Ectodermal cell (in vitro differentiated cells): ENCODE measurements at regions not wholly inside any gene's neighbourhood (a gene's known extent, or its start where the extent isn't known, plus 50 kb on each side); places are given as distances from the start of the nearest gene placed in this dataset.
"Not testable (repeated sequence)": the region's sequence is repeated elsewhere in the genome, so short reads cannot be mapped to it uniquely, and the experiment has no call there.

ENCODE experiments used
- H3K27ac ChIP-seq: 2 replicates; pipeline ENCODE4 v1.7.0; 2013; ENCODE audit warnings: mild to moderate bottlenecking, low read depth, low read length; ENCODE audit not compliant: insufficient read depth, poor library complexity, severe bottlenecking
- H3K27me3 ChIP-seq: 2 replicates; pipeline ENCODE4 v1.7.0; 2013; ENCODE audit warnings: mild to moderate bottlenecking, low read length; ENCODE audit not compliant: insufficient read depth, control insufficient read depth, poor library complexity, severe bottlenecking
- H3K36me3 ChIP-seq: one replicate; pipeline ENCODE4 v1.7.0; 2013; ENCODE audit warnings: low read length; ENCODE audit not compliant: control insufficient read depth, insufficient read depth
- H3K4me1 ChIP-seq: one replicate; pipeline ENCODE4 v1.7.0; 2013; ENCODE audit warnings: low read length; ENCODE audit not compliant: control insufficient read depth, insufficient read depth
- H3K4me3 ChIP-seq: 2 replicates; pipeline ENCODE4 v1.7.0; 2013; ENCODE audit warnings: low read depth, low read length, control low read depth; ENCODE audit not compliant: insufficient read depth
- H3K9me3 ChIP-seq: 2 replicates; pipeline ENCODE4 v1.7.0; 2013; ENCODE audit warnings: mild to moderate bottlenecking, low read length, moderate library complexity; ENCODE audit not compliant: control insufficient read depth
- WGBS, 2 experiments: methylation state at CpG; one replicate each; pipeline ENCODE4 v1.1.7; 2013; ENCODE audit warnings: missing lambda C conversion rate in 2 of 2; 5-methylcytosine and 5-hydroxymethylcytosine counted together

- no peaks in the 10 kb centered on the region for H3K36me3 ChIP-seq
- no peaks in the 10 kb centered on the region for H3K27me3 ChIP-seq
- no peaks in the 10 kb centered on the region for H3K4me1 ChIP-seq
- H3K27ac ChIP-seq = no peak overlapping the region
- H3K4me3 ChIP-seq = no peak overlapping the region
- H3K9me3 ChIP-seq = no peaks in the 10 kb centered on the region
- WGBS, 2 experiments = 92% methylated on average over 2 of the region's 2 CpGs
Measured at GRCh38 chr10:60527676-60528075, 138.0 kb upstream of the ANK3 start.

DNA sequence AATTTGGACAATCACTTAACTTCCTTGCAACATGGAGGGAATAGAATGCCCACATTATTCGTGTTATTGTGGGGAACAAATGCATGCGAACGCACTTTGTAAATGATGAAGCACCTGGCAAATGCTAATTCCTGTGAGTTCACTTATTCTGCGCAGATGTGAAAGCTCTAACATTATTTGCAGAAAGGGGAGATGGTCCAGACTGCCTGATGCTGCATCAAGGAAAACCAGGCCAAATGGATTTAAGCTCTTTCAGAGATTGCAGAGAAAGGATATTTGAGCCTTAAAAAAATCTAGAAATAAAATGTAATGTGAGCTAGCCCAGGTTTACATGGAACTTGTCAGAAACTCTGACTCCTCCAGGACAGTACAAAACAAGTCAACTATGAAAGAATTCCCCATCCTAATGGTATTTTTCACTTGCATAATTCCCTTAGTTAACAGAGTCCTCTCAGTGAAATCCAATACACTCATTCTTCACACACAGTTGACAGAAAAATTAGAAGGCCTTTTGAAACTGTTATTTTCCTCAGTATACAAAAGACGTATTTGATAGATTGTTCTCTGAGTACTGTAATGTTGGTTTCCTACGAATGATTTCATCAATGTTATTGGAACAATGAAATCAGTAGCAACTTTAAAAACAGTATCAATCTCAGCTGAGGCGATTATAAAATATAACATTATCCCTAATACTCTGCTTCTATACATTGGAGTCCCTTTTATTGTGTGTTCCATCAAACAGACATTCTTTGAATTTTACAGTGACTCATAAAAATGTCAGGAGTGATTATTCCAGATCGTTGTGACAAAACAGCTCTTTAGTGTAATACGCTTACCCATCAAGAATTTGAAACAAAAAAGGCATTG is 136.3 kb upstream of the ANK3 start:
- Histone ChIP-seq H3K4me1 (no peaks in the 10 kb centered on the region), H3K9me3 (no peaks in the 10 kb centered on the region), H3K27me3 (no peaks in the 10 kb centered on the region), H3K27ac (no peak overlapping the region), H3K4me3 (no peak overlapping the region), H3K36me3 (no peaks in the 10 kb centered on the region)
- 80 to 82% methylated on average over 7 to 9 of the region's 9 CpGs for WGBS, 2 experiments

GRCh38 chr10:60524541-60524940 is 134.9 kb upstream of the ANK3 start:
- Histone ChIP-seq H3K27me3 (no peaks in the 10 kb centered on the region), H3K36me3 (no peaks in the 10 kb centered on the region), H3K4me1 (no peaks in the 10 kb centered on the region), H3K4me3 (no peak overlapping the region), H3K27ac (no peak overlapping the region), H3K9me3 (no peaks in the 10 kb centered on the region)
- WGBS, 2 experiments = 96 to 97% methylated on average over 4 of the region's 4 CpGs

DNA sequence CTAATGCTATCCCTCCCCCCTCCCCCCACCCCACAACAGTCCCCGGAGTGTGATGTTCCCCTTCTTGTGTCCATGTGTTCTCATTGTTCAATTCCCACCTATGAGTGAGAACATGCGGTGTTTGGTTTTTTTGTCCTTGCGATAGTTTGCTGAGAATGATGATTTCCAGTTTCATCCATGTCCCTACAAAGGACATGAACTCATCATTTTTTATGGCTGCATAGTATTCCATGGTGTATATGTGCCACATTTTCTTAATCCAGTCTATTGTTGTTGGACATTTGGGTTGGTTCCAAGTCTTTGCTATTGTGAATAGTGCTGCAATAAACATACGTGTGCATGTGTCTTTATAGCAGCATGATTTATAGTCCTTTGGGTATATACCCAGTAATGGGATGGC is 133.7 kb upstream of the ANK3 start:
- H3K4me1 ChIP-seq, H3K9me3 ChIP-seq, H3K27me3 ChIP-seq, H3K4me3 ChIP-seq, H3K27ac ChIP-seq, H3K36me3 ChIP-seq: not testable (repeated sequence)
- no CpG with 5 or more reads among the region's 4 CpGs for WGBS, 2 experiments

DNA sequence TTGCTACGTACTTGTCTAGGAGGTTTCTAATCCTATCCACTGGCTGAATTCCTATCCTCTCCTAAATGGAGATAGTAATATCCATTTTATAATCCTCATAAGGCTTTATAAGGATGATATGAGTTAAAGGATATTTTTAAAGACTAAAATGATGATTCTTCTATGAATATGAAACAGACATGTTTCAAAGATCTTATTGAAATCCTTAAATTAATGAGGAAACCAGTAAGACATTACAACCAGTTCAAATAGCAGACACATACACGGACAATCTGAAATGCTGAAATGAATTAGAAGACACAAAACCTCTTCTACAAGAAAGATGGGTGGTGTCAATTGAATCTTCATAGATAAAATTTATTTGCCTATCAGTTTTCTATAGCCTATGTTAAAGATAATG is 132.9 kb upstream of the ANK3 start:
- Histone ChIP-seq H3K27me3 (no peaks in the 10 kb centered on the region), H3K27ac (no peak overlapping the region), H3K4me3 (no peak overlapping the region), H3K4me1 (no peaks in the 10 kb centered on the region), H3K36me3 (no peaks in the 10 kb centered on the region), H3K9me3 (no peaks in the 10 kb centered on the region)
- WGBS, 2 experiments = 77 to 88% methylated on average over 1 to 2 of the region's 2 CpGs

- Histone ChIP-seq H3K4me3 (no peak overlapping the region), H3K9me3 (no peaks in the 10 kb centered on the region), H3K27ac (no peak overlapping the region), H3K27me3 (no peaks in the 10 kb centered on the region), H3K4me1 (no peaks in the 10 kb centered on the region), H3K36me3 (no peaks in the 10 kb centered on the region)
- WGBS, 2 experiments = 47 to 49% methylated on average over 3 of the region's 3 CpGs
Measured at GRCh38 chr10:60521974-60522405, 132.3 kb upstream of the ANK3 start.

GRCh38 chr10:60518745-60519144 is 129.1 kb upstream of the ANK3 start:
- Histone ChIP-seq H3K9me3 (no peaks in the 10 kb centered on the region), H3K27me3 (no peaks in the 10 kb centered on the region), H3K4me1 (no peaks in the 10 kb centered on the region), H3K36me3 (no peaks in the 10 kb centered on the region), H3K4me3 (no peak overlapping the region), H3K27ac (no peak overlapping the region)
- 92% methylated on average over 4 of the region's 4 CpGs for WGBS, 2 experiments

GRCh38 chr10:60517805-60518204 is 128.1 kb upstream of the ANK3 start:
- no peaks in the 10 kb centered on the region for H3K27me3 ChIP-seq
- H3K4me3 ChIP-seq = no peak overlapping the region
- H3K36me3 ChIP-seq = no peaks in the 10 kb centered on the region
- no peaks in the 10 kb centered on the region for H3K4me1 ChIP-seq
- H3K27ac ChIP-seq = no peak overlapping the region
- 95 to 97% methylated on average over 3 of the region's 3 CpGs for WGBS, 2 experiments
- no peaks in the 10 kb centered on the region for H3K9me3 ChIP-seq

- H3K27ac ChIP-seq = no peak overlapping the region
- H3K9me3 ChIP-seq = no peaks in the 10 kb centered on the region
- no peaks in the 10 kb centered on the region for H3K27me3 ChIP-seq
- H3K4me3 ChIP-seq = no peak overlapping the region
- no peaks in the 10 kb centered on the region for H3K36me3 ChIP-seq
- H3K4me1 ChIP-seq = no peaks in the 10 kb centered on the region
Measured at GRCh38 chr10:60513281-60513680, 123.6 kb upstream of the ANK3 start.

- Histone ChIP-seq H3K9me3 (no peaks in the 10 kb centered on the region), H3K36me3 (no peaks in the 10 kb centered on the region), H3K27ac (no peak overlapping the region), H3K4me1 (no peaks in the 10 kb centered on the region), H3K27me3 (no peaks in the 10 kb centered on the region), H3K4me3 (no peak overlapping the region)
- 92% methylated on average over 2 of the region's 2 CpGs; no CpG with 5 or more reads in 1 of the 2 experiments for WGBS, 2 experiments
Measured at GRCh38 chr10:60511477-60512229, 122.0 kb upstream of the ANK3 start.
